ENCODE measurements at regions not wholly inside any gene's neighbourhood (a gene's known extent, or its start where the extent isn't known, plus 50 kb on each side); places are given as distances from the start of the nearest gene placed in this dataset.

DNA sequence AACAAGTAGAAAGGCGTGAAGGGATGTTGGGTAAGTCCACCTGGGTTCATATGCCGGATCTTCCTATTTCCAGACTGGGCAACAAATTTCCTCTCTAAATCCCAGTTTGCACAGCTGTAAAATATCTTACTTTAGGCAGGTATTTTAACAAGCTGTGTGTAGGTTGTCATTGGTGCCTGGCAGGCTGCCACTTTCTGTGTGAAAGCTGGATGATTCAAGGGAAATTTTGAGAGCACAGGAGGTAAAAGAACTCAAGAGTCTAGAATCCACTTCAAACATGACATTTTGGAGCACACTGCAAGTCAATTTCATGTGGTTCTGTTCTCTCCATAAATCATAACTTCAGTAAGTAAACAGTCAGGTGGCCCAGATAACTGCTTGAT lies 817.4 kb upstream of the AMELY start:
- no peak for TF ChIP-seq POLR2A (IDR thresholded peaks at IDR 0.05)
- TF ChIP-seq, protein P1, sequence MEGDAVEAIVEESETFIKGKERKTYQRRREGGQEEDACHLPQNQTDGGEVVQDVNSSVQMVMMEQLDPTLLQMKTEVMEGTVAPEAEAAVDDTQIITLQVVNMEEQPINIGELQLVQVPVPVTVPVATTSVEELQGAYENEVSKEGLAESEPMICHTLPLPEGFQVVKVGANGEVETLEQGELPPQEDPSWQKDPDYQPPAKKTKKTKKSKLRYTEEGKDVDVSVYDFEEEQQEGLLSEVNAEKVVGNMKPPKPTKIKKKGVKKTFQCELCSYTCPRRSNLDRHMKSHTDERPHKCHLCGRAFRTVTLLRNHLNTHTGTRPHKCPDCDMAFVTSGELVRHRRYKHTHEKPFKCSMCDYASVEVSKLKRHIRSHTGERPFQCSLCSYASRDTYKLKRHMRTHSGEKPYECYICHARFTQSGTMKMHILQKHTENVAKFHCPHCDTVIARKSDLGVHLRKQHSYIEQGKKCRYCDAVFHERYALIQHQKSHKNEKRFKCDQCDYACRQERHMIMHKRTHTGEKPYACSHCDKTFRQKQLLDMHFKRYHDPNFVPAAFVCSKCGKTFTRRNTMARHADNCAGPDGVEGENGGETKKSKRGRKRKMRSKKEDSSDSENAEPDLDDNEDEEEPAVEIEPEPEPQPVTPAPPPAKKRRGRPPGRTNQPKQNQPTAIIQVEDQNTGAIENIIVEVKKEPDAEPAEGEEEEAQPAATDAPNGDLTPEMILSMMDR (IDR thresholded peaks at IDR 0.05) = no peak
